HG03439 (cell line): ENCODE measurements at regions not wholly inside any gene's neighbourhood (a gene's known extent, or its start where the extent isn't known, plus 50 kb on each side); places are given as distances from the start of the nearest gene placed in this dataset.
"Not testable (repeated sequence)": the region's sequence is repeated elsewhere in the genome, so short reads cannot be mapped to it uniquely, and the experiment has no call there.

ENCODE experiments used
- ATAC-seq: cut with Tn5 transposase; IDR thresholded peaks from one replicate; pipeline ENCODE4 v1.9.1; 2021; ENCODE audit warnings: mild to moderate bottlenecking, moderate library complexity; ENCODE audit not compliant: unreplicated experiment

- ATAC-seq = no peak
These were observed 236.7 kb upstream of the IPO5 start for GRCh38 chr13:97716746-97717145.

GRCh38 chr13:97719736-97720135 is 233.7 kb upstream of the IPO5 start:
- ATAC-seq = no peak

- ATAC-seq = no peak
These were observed 232.6 kb upstream of the IPO5 start for GRCh38 chr13:97720896-97721295.

GRCh38 chr13:97723655-97724054 is 229.8 kb upstream of the IPO5 start:
- ATAC-seq = no peak

- no peak for ATAC-seq
These were observed 229.0 kb upstream of the IPO5 start for GRCh38 chr13:97724450-97724849.

- no peak for ATAC-seq
These were observed 226.7 kb upstream of the IPO5 start for GRCh38 chr13:97726664-97727280.

GRCh38 chr13:97727991-97728390 is 225.5 kb upstream of the IPO5 start:
- ATAC-seq = no peak

- no peak for ATAC-seq
These were observed 217.0 kb upstream of the IPO5 start for GRCh38 chr13:97736436-97736835.

GRCh38 chr13:97742084-97742483 is 211.4 kb upstream of the IPO5 start:
- ATAC-seq = no peak

- no peak for ATAC-seq
These were observed 209.5 kb upstream of the IPO5 start for GRCh38 chr13:97743938-97744337.

- no peak for ATAC-seq
These were observed 206.8 kb upstream of the IPO5 start for GRCh38 chr13:97746649-97747048.

- no peak for ATAC-seq
These were observed 204.3 kb upstream of the IPO5 start for GRCh38 chr13:97749174-97749573.

GRCh38 chr13:97751477-97751876 is 202.0 kb upstream of the IPO5 start:
- no peak for ATAC-seq

- no peak for ATAC-seq
These were observed 200.4 kb upstream of the IPO5 start for GRCh38 chr13:97752961-97753668.

- ATAC-seq = no peak
These were observed 199.4 kb upstream of the IPO5 start for GRCh38 chr13:97753942-97754670.

- no peak for ATAC-seq
These were observed 195.7 kb upstream of the IPO5 start for GRCh38 chr13:97757807-97758206.

- ATAC-seq = no peak
These were observed 195.2 kb upstream of the IPO5 start for GRCh38 chr13:97758317-97758716.

GRCh38 chr13:97761796-97762540 is 191.5 kb upstream of the IPO5 start:
- ATAC-seq = no peak

GRCh38 chr13:97766749-97767148 is 186.7 kb upstream of the IPO5 start:
- ATAC-seq = no peak

- no peak for ATAC-seq
These were observed 185.3 kb upstream of the IPO5 start for GRCh38 chr13:97768134-97768533.

GRCh38 chr13:97770231-97770630 is 183.2 kb upstream of the IPO5 start:
- not testable (repeated sequence) for ATAC-seq
